HUES48 (cell line): ENCODE measurements at regions not wholly inside any gene's neighbourhood (a gene's known extent, or its start where the extent isn't known, plus 50 kb on each side); places are given as distances from the start of the nearest gene placed in this dataset.

Experiments used
- H3K27ac ChIP-seq: one replicate; pipeline ENCODE4 v1.7.0; 2013; ENCODE audit warnings: low read depth, low read length, inconsistent platforms
- H3K27me3 ChIP-seq: 2 replicates; pipeline ENCODE4 v1.6.1; 2013; ENCODE audit warnings: mild to moderate bottlenecking, low read length; ENCODE audit not compliant: control insufficient read depth, insufficient read depth
- H3K36me3 ChIP-seq: 2 replicates; pipeline ENCODE4 v1.6.1; 2013; ENCODE audit warnings: low read length; ENCODE audit not compliant: control insufficient read depth, insufficient read depth
- H3K4me1 ChIP-seq: 2 replicates; pipeline ENCODE4 v1.6.1; 2013; ENCODE audit warnings: mild to moderate bottlenecking, low read length; ENCODE audit not compliant: control insufficient read depth, insufficient read depth
- H3K4me3 ChIP-seq: 2 replicates; pipeline ENCODE4 v1.5.1; 2013; ENCODE audit warnings: mild to moderate bottlenecking, low read depth, low read length
- H3K9ac ChIP-seq: 2 replicates; pipeline ENCODE4 v1.6.1; 2013; ENCODE audit warnings: mild to moderate bottlenecking, low read depth, low read length, moderate library complexity
- H3K9me3 ChIP-seq: 2 replicates; pipeline ENCODE4 v1.6.1; 2013; ENCODE audit warnings: low read length; ENCODE audit not compliant: control insufficient read depth, insufficient read depth

DNA sequence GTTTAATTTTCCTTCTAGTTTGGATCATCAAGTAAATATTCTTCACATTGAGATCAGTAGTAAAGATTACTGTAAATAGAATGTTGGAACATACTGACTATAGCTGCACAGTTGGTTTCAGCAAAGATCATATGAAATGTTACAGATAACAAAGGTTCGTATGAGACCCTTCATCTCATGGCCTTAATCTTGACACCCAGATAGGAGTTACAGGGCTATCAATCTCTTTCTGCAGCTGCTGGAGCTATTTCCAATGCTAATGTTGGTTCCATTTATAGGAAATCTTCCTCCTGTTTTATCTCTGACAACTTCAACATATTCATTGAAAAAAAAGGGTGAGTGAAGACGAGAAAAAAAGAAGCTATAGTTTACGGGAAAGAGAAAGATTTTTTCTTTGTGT is 495.6 kb downstream of the JRKL start:
- H3K4me3 ChIP-seq = no peak overlapping the region
- H3K27ac ChIP-seq = no peak overlapping the region
- no peak overlapping the region for H3K9ac ChIP-seq
- no peaks in the 10 kb centered on the region for H3K4me1 ChIP-seq
- H3K36me3 ChIP-seq = no peaks in the 10 kb centered on the region
- H3K27me3 ChIP-seq = no peaks in the 10 kb centered on the region
- no peaks in the 10 kb centered on the region for H3K9me3 ChIP-seq

DNA sequence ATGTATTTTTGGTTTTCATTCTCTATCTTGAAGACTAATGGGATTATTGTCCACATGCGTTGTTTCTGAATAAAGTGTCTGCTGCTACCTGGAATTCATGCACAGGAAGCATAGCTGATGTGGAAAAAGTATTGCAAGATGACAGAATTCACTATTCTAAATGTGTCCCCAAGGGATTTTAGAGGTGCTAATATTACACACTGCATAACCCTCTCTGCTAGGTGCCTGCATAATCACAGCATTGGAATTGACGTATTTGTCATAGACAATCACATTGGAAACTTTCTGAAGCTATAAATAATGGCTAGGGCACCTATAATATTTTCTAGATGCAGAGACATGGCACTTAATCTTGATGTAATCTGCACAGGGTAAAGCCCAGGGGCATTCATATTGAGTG is 496.1 kb downstream of the JRKL start:
- Histone ChIP-seq H3K9me3 (no peaks in the 10 kb centered on the region), H3K36me3 (no peaks in the 10 kb centered on the region), H3K27ac (no peak overlapping the region), H3K4me3 (no peak overlapping the region), H3K27me3 (no peaks in the 10 kb centered on the region), H3K9ac (no peak overlapping the region), H3K4me1 (no peaks in the 10 kb centered on the region)

DNA sequence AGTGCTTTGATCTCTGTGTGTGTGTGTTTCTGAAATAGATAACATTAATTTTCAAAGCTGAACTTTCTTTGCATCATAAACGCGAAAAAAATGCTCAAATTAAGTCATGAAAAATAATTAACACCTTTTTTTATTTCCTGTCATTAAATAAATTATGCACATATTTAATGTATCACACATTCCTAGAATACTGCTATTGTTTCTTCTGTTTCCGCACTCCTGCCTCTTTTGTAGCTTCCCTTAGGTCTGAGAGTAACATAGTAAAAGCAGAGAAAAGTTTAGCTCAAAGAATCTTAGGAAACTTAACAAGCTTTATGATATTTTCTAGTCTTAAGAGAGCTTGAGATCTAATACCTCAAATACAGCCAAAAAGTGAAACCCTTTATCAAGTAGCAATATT is 504.2 kb downstream of the JRKL start:
- peaks cover 16% of the 10 kb centered on the region for H3K4me1 ChIP-seq
- no peaks in the 10 kb centered on the region for H3K27me3 ChIP-seq
- no peak overlapping the region for H3K4me3 ChIP-seq
- H3K27ac ChIP-seq = peak overlapping the region; percentile 44
- peak overlapping the region; percentile 4; the same call in 1 of the 2 replicates for H3K9ac ChIP-seq
- H3K9me3 ChIP-seq = no peaks in the 10 kb centered on the region
- no peaks in the 10 kb centered on the region for H3K36me3 ChIP-seq

DNA sequence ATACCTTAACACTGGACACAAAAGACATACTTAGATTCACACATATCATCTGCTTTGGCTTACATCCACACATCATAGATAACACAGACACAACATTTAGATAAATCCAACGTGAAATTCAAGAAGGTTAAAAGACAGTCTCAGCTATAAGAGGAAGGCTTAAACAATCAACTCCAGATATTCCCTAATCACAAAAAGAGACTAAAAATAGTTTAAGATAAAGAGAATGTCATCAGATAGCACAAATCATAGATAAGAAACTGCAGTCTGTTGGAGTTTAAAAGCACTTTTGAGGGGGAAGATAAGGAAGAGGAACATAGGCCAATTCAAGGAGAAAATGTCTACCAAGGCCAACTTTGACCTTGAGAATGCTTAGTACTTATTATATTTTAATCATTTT is 504.8 kb downstream of the JRKL start:
- Histone ChIP-seq H3K9ac (peak overlapping the region; percentile 4; the same call in 1 of the 2 replicates), H3K36me3 (no peaks in the 10 kb centered on the region), H3K27me3 (no peaks in the 10 kb centered on the region), H3K4me1 (peaks cover 16% of the 10 kb centered on the region), H3K9me3 (no peaks in the 10 kb centered on the region), H3K27ac (peak overlapping the region; percentile 44), H3K4me3 (no peak overlapping the region)

DNA sequence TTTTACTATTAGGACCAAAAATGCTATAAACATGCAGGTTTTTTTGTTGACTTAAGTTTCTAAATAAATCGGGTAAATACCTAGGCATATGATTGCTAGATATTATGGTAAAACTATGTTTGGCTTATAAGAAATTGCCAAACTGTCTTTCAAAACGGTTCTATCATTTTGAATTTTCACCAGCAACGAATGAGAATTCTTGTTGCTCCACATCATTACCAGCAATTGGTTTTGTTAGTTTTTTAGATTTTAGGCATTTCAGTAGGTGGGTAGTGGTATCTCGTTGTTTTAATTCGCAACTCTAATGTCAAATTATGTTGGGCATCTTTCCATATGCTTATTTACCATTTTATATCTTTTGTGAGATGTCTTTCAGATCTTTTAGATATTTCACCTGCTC is 510.2 kb downstream of the JRKL start:
- Histone ChIP-seq H3K27ac (no peak overlapping the region), H3K4me1 (no peaks in the 10 kb centered on the region; the same call in 1 of the 2 replicates), H3K9me3 (no peaks in the 10 kb centered on the region), H3K4me3 (no peak overlapping the region), H3K9ac (no peak overlapping the region), H3K36me3 (no peaks in the 10 kb centered on the region), H3K27me3 (no peaks in the 10 kb centered on the region)

DNA sequence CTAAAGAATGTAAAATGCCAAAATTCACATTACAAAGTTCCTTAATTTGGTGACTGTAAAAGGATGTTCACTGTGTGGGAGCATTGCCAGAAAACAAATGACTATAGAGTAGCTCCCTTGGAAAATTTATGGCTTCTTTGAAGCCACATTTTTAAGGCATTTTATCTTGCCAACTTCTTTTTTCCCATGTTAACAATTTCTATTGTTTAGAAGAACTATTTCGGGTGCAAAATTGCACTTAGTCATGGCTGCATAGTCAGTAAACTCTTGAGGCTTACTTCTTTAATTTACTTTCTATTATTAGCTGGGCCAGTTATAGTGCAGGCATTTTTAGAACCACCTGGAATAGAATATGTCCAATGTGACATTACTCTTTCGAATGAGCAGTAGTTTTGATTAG is 515.3 kb downstream of the JRKL start:
- Histone ChIP-seq H3K4me3 (no peak overlapping the region), H3K4me1 (no peaks in the 10 kb centered on the region), H3K27me3 (no peaks in the 10 kb centered on the region), H3K36me3 (no peaks in the 10 kb centered on the region), H3K27ac (no peak overlapping the region), H3K9ac (no peak overlapping the region), H3K9me3 (no peaks in the 10 kb centered on the region)

DNA sequence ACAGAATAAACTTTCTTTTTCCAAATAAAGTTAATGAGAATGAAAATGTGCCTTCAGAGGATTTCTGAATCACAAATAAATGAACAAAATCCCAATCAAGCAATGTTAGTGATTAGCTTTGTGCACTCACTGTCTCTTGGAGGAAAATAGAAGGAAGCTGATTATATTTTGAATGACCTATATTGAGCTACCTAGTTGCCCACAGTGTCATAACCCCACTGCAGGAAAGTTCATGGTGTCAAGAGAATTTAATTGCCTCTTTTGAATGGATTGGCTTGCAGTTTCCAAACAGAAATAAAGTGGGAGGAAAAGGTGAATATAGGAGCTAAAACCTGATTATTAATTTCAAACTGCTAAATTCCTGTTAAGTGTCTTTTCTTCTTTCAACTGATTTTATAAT is 515.9 kb downstream of the JRKL start:
- no peaks in the 10 kb centered on the region for H3K4me1 ChIP-seq
- no peak overlapping the region for H3K9ac ChIP-seq
- no peaks in the 10 kb centered on the region for H3K9me3 ChIP-seq
- H3K27me3 ChIP-seq = no peaks in the 10 kb centered on the region
- no peak overlapping the region for H3K4me3 ChIP-seq
- H3K27ac ChIP-seq = no peak overlapping the region
- H3K36me3 ChIP-seq = no peaks in the 10 kb centered on the region

DNA sequence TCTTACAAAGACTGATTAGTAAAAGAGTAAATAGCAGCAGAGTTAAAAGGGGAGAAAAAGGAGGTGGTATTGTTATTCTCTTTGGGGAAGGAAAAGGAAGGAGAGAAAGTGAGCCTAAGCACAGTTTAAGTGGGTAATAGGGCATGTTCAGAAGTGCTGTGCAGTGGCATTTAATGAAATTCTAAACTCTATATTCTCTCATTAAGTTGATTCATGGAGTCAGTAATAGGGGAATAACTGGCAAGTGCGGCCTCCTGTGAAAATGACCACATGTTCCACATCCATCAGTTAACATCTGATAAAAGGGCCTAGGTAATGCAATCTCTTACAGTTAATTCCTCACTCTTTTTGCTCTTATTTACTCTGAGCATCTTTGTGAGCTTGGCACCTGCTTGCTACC is 516.7 kb downstream of the JRKL start:
- Histone ChIP-seq H3K4me1 (no peaks in the 10 kb centered on the region), H3K9me3 (no peaks in the 10 kb centered on the region), H3K27me3 (no peaks in the 10 kb centered on the region), H3K9ac (no peak overlapping the region), H3K4me3 (no peak overlapping the region), H3K27ac (no peak overlapping the region), H3K36me3 (no peaks in the 10 kb centered on the region)

DNA sequence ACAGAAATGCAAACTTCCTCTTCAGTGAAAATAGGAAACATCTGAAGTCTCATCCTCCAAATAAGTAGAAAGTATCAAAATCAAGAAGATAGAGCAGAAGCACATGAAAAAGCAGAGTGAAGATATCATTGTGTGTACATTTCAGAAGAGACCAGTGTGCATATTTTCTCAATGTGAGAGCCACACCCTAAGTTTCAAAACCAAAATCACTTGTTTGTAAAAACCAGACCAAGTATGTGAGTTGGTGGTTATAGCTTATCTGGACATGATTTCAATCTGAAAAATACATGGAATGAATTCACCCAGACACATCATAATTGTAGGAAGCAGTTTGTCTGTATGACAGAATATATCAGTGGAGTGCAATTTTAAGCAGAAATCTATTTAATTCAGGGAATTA is 536.0 kb downstream of the JRKL start:
- H3K9me3 ChIP-seq = no peaks in the 10 kb centered on the region
- no peaks in the 10 kb centered on the region for H3K36me3 ChIP-seq
- H3K27ac ChIP-seq = no peak overlapping the region
- no peak overlapping the region for H3K9ac ChIP-seq
- no peaks in the 10 kb centered on the region for H3K27me3 ChIP-seq
- H3K4me1 ChIP-seq = no peaks in the 10 kb centered on the region
- H3K4me3 ChIP-seq = no peak overlapping the region

DNA sequence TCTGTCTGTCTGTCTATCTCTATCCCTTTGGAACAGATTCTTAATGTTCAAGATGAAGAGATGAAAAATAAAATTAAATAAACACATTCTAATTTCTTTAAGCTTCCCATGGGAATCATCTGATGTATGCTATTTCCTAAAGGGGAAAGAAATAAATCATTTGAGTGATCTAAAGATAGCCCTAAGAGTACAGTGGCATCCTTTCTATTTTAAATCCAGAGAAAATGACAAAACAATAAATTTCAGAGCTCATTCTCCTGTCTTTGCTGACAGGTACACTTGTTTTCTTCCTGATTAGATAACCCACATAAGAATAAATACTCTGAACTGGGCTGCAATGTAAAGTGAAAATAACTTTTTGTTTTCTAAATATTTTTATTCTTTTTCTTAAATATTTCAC is 550.4 kb downstream of the JRKL start:
- Histone ChIP-seq H3K4me1 (no peaks in the 10 kb centered on the region), H3K4me3 (no peak overlapping the region), H3K27me3 (no peaks in the 10 kb centered on the region), H3K36me3 (no peaks in the 10 kb centered on the region), H3K27ac (no peak overlapping the region), H3K9ac (no peak overlapping the region), H3K9me3 (no peaks in the 10 kb centered on the region)

DNA sequence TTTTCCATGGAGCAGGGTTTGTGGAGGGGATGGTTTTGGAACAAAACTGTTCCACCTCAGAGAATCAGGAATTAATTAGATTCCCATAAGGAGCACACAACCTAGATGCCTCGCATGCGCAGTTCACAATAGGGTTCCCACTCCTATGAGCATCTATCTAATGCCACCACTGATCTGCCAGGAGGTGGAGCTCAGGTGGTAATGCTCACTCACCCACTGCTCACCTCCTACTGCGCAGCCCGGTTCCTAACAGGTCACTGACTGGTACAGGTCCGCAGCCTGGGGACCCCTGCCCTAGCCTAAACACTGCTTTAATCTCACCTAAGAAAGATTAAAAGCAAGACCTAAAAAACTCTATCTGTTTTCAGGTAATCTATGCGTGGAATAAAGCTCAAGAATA is 553.0 kb downstream of the JRKL start:
- Histone ChIP-seq H3K27ac (no peak overlapping the region), H3K9ac (no peak overlapping the region), H3K27me3 (no peaks in the 10 kb centered on the region)

DNA sequence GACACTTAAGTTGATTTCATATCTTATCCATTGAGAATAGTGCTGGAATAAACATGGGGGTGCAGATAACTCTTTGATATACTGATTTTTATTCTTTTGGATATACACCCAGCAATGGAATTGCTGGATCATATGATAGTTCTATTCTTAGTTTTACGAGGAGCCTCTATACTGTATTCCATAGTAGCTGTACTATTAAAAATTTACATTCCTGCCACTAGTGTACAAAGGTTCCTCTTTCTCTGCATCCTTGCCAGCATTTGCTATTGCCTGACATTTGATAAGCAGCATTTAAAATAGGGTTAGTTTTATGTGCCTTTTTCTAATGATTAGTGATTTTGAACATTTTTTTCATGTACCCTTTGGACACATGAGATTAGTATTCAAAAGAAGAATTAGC is 554.2 kb downstream of the JRKL start:
- no peak overlapping the region for H3K27ac ChIP-seq
- H3K27me3 ChIP-seq = no peaks in the 10 kb centered on the region
- no peak overlapping the region for H3K9ac ChIP-seq
- no peaks in the 10 kb centered on the region for H3K4me1 ChIP-seq
- H3K36me3 ChIP-seq = no peaks in the 10 kb centered on the region
- H3K4me3 ChIP-seq = no peak overlapping the region
- no peaks in the 10 kb centered on the region for H3K9me3 ChIP-seq

More for the DNA sequence above, 553.0 kb downstream of the JRKL start:
- Histone ChIP-seq H3K4me3 (no peak overlapping the region), H3K36me3 (no peaks in the 10 kb centered on the region), H3K4me1 (no peaks in the 10 kb centered on the region), H3K9me3 (no peaks in the 10 kb centered on the region)
